ENCODE measurements at regions not wholly inside any gene's neighbourhood (a gene's known extent, or its start where the extent isn't known, plus 50 kb on each side); places are given as distances from the start of the nearest gene placed in this dataset.
"Not testable (repeated sequence)": the region's sequence is repeated elsewhere in the genome, so short reads cannot be mapped to it uniquely, and the experiment has no call there.

DNA sequence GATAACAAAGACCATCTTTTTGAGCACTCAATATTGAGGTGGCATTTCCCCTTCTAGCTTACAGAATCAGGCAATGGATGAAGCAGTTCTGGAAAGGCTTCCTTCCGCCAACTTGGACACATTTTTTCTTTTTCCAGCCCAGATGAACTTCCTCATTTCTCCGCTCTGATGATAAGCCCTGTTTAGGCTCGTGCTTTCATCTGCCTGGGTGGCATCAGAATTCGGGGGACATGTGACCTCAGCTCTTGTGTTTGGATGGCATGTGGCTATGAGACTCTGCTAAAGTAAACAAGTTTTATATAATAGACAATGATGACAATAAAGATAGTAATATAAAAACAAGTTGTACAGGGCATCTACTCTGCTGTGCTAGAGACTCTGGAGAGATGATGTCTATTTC is 796.7 kb downstream of the DHX35 start:
- DNase-seq (ENCODE audit: low read depth) = no peak

GRCh38 chr20:39756828-39757227 is 794.7 kb downstream of the DHX35 start:
- DNase-seq (ENCODE audit: low read depth) = no peak

DNA sequence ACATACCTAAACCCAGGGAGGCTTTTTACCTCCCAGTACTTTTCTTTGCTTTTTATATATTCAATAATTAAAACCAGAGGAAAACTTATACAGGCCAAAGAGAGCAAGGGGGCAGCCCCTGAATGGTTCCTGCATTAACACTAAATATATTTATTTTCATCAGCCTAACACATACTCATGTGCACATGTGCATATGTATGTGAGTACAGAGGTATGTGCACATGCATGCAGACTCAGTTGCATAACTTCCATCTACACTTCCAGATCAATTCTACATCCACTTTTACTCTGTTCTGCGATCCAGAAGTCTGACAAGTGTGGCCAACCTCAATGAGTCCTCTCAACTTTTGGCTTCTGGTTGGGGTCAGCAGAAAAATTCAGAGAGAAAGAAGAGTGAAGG is 794.2 kb downstream of the DHX35 start:
- DNase-seq (ENCODE audit: low read depth) = no peak

DNA sequence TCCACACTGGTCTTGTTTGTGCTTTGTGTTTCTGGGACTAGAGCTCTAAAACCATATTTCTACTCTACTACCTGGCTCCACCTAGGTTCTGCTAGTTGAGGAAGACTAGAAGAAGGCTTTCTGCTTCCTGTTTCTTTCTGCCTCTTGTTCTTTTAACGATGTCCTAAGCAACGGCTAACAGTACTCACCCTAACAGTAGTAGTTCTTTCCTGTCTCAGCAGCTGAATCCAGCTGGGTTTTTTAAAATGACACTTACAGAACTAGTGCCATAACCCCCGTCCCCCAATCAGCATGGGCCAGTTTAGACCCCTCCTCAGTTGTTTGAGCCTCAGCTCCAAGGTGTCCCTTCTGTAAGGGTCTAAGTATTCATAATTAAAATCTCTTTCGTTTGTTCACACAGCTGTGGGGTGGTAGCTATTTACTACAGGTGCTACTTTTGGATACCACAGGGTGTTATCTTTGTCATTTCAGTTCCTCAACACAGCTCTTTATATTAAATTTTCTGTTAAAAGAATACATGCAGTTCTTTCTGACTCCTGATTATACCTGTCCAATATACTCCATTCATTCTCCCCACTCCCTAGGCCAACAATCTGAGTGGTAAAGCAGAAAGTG is 790.2 kb downstream of the DHX35 start:
- no peak for DNase-seq (ENCODE audit: low read depth)

DNA sequence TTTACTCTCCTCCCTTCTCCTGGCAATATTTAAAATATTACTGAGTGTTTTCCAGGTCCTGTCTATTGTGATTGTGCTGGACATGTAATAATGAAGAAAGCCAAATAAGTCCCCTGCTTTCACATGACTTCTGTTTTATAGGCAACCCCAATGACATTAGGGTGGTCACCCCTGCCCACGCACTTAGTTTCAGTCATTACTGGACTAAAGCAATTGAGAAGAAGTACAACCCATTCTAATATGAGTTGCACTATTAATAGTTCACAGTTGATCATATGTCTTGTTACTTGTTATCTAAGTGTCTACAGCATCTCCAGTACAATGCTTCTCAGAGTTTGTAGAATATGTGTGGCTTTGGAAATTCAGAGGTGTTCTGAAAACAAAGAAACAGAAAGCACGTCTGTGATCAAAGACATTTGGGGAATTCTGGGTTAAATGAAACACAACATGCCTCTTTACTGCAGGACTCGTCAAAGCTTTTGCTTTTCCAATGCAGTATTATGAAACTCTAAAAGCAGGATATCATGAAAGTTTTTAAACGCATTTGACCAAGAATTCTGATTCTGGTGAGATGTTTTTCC is 789.5 kb downstream of the DHX35 start:
- no peak for DNase-seq (ENCODE audit: low read depth)

DNA sequence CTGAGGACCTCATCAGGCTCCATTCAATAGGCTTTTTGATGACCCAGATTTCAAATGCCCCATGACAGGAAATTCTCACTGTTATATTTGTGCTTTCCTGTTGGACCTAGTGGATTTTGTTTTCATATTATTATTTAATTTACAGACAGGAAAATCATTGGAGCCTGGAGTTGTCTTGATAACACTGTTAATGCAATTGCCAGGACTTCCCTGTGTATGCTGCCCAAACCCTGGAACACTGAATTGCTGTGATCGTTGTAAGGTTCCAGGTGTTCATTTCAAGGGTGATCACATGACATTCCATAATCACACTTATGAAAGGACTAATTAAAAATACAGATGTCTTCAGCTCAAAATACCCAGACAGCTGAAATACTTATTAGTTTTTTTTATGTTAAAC is 783.2 kb downstream of the DHX35 start:
- DNase-seq (ENCODE audit: low read depth) = no peak

DNA sequence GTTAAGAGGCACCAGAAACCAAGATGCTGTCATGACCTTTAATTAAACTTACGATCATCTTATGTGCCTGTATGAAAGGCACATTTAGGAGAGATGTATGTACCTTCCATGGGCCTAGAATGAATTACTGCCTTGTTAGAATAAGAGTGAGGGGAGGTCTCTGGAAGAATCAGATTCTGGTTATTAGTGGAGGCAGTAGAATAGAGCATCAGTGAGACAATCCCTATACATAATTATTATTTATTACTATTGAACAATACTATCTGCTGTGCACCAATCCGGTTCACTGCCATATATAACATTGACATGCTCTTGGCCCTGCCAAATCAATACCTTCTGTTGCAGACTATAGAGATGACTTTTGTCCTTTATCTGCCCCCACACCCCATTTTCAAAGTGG is 776.5 kb downstream of the DHX35 start:
- no peak for DNase-seq (ENCODE audit: low read depth)

GRCh38 chr20:39736434-39737327 is 774.5 kb downstream of the DHX35 start:
- no peak for DNase-seq (ENCODE audit: low read depth)

GRCh38 chr20:39725513-39725912 is 763.4 kb downstream of the DHX35 start:
- DNase-seq (ENCODE audit: low read depth) = not testable (repeated sequence)

DNA sequence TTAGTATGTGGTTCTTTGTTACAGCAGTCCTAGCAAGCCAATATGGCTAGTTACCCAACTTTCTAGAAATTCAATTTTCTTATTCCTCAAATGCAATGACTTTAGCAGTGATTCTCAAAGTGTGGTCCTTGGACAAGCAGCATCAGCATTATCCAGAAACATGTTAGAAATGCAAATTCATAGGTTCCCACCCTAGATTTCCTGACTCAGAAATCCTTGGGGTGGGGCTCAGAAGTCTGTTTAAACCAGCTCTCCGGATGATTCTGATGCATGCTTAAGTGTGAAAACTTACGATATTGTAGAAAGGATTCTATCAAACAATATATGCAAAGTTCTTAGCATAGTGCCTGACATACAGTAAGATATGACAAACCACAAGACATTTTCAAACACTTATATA is 757.1 kb downstream of the DHX35 start:
- no peak for DNase-seq (ENCODE audit: low read depth)

- DNase-seq (ENCODE audit: low read depth) = no peak
These were observed 755.8 kb downstream of the DHX35 start for GRCh38 chr20:39717936-39718335.

DNA sequence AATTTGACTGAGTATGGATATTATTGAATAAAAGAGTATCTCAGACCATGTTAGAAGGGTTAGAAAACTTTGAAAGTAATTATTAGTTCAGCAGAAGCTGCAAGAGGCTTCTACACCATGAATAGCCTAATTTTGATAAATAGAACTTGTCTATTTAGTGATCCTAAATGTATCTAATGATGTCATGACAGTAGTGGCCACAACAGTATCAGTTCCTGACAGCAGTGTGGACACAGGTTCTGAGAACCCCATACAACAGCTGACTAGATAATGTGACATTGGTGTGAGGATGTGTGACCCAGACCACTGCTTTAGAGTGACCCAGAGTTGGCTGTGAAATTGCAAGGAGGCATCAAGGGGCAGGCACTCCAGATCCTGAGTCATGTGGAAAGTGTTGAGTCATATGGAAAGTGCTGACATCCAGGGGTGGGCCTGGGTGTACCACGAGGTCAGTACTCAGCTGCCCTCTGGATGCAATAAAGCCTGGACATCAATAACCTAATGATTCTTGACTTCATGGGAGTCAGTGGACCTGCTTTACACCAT is 754.7 kb downstream of the DHX35 start:
- DNase-seq (ENCODE audit: low read depth) = no peak

DNA sequence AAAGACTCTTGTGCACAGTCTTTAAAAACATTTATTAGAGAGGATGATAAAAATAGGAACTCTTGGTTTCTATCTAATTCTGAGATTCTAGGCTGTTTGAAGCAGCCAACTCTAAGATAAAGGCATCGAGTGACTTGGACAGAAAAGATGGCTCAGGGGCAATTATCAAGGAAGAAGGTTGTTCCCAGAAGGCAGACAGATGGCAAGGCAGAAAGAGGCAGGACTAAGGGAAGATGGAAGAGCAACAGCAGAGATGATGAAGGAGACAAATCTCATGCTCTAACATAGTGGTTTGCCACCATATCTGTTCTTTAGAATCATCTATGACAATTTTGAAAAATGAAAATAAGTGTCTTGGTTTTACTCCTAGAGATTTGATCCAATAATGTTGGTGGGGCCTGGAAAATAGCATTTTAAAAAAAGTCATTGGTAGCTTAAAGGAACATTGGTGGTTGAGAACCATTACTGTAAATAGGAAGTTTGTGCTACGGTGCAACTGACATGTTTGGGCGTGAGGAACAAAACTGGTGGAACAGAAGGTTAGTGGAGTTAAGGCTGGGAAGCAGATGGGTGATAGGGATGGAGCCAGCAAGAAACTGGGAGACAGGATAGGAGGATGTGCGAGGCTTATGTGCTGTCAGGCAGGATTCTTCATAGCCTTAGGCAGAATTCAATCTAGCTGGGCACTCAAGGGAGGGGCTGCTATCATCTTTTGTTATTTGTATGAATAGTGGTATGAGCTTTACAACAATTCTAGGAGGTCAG is 751.1 kb downstream of the DHX35 start:
- no peak for DNase-seq (ENCODE audit: low read depth)

- DNase-seq (ENCODE audit: low read depth) = no peak
These were observed 744.1 kb downstream of the DHX35 start for GRCh38 chr20:39706184-39706663.

DNA sequence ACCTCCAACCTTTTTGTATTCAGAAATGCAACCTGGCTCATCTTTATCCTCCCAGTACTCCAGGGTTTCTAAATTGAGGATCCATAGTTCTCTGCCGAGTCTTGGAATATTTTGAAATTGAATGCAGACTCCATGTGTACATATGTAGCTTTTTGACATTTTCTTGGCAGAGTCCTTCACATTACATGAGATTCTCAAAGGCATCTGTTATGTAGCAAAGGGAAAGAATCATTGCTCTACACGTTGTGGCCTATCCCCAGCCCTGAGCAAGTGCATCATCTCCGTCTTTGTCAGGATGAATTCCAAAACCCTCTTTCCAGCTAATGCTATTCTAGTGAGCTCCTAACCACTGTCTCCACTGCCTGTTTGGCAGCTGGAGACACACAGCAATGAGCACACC is 742.9 kb downstream of the DHX35 start:
- no peak for DNase-seq (ENCODE audit: low read depth)

DNA sequence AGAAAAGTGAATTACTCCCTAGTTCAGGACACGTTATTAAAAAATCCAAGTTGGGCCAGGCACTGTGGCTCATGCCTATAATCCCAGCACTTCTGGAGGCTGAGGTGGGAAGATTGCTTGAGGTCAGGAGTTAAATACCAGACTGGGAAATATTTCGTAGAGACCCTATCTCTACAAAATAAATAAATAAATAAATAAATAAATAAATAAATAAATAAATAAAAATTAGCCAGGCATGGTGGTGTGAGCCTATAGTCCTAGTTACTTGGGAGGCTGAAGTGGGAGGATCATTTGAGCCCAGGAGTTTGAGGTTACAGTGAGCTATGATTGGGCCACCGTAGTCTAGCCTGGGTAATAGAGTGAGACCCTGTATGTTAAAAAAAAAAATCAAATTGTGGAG is 741.2 kb downstream of the DHX35 start:
- DNase-seq (ENCODE audit: low read depth) = not testable (repeated sequence)

GRCh38 chr20:39702701-39703349 is 740.7 kb downstream of the DHX35 start:
- DNase-seq (ENCODE audit: low read depth) = no peak

GRCh38 chr20:39700528-39700927 is 738.4 kb downstream of the DHX35 start:
- DNase-seq (ENCODE audit: low read depth) = no peak

- DNase-seq (ENCODE audit: low read depth) = no peak
These were observed 737.1 kb downstream of the DHX35 start for GRCh38 chr20:39699166-39699725.

DNA sequence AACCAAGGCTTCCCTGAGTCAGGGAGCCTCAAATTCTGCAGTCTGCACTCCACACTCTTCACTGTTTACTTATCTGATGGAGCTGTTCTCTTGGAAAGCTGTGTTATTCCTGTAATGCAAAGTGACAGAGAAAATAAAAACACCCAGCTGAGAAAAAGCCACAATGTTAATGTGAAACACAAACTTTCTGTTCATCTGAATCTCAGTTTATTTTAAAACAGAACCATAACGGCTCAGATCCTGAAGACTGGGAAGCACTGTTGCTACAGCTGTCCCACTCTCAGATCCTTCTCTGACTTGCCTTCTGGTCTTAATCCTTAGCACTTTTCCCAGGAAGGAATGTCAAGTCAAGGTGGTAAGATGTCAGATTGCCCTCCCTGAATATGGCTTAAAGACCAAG is 736.6 kb downstream of the DHX35 start:
- no peak for DNase-seq (ENCODE audit: low read depth)

DNA sequence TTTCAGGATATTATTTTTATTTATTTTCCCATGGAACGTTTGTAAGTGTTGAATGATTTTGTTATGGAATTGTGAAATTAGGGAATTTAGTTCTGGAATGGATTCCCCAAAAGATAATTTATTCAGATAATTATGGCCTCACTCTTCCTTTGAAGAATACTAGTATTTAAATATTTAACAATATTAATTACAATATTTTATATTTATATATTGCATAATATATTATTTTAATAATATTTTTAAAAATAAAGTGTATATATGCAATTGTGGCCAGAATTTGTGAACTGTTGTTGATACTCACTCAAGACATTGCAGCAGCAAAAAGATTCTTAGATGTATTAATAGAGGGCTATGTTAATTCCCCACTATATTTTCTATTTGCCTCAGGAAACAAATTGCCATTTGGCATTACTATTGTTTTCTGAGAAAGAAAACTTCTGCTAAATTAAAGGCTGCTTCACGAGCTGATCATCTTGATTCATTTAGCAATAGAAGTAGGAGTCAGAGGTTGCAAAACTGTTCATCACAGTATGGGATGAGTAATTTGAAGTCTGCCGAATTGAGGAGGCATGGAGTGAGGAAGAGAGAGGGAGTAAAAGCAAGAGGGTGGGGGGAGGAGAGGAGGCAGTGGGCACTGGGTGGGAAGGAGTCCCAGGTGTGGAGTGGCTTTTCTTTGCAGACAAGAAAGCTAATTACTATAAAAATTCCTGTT is 729.2 kb downstream of the DHX35 start:
- no peak for DNase-seq (ENCODE audit: low read depth)

Data from activated T-helper 9 cell treated with anti-CD3 and anti-CD28 coated beads, Interleukin-2, amount 50 U/mL, for 16 hours (primary cell).